Neural cell (in vitro differentiated cells): ENCODE measurements at regions not wholly inside any gene's neighbourhood (a gene's known extent, or its start where the extent isn't known, plus 50 kb on each side); places are given as distances from the start of the nearest gene placed in this dataset.

Experiments used
- CTCF ChIP-seq: fragments of 450-650 bp; IDR thresholded peaks from 2 replicates; pipeline ENCODE4 v1.5.1; 2014; ENCODE audit warnings: antibody characterized with exemption, mild to moderate bottlenecking, moderate library complexity; ENCODE audit not compliant: poor library complexity, severe bottlenecking
- EP300 ChIP-seq: fragments of 450-650 bp; conservative IDR thresholded peaks from 2 replicates; pipeline ENCODE4 v1.6.1; 2014; ENCODE audit warnings: antibody characterized with exemption, mild to moderate bottlenecking, moderate library complexity; ENCODE audit not compliant: poor library complexity, severe bottlenecking
- EZH2 ChIP-seq: fragments of 200-600, 300-800 bp; shearing (Covaris generic), sonication (generic); IDR thresholded peaks from 2 replicates; pipeline ENCODE4 v1.6.1; 2014; ENCODE audit warnings: antibody characterized with exemption, low read length, borderline replicate concordance, mild to moderate bottlenecking; ENCODE audit not compliant: insufficient read depth, poor library complexity, severe bottlenecking
- POLR2AphosphoS5 ChIP-seq: IDR thresholded peaks from 2 replicates; pipeline ENCODE4 v1.6.1; 2012
- RAD21 ChIP-seq: fragments of 450-650 bp; conservative IDR thresholded peaks from 2 replicates; pipeline ENCODE4 v1.6.1; 2014; ENCODE audit warnings: antibody characterized with exemption, mild to moderate bottlenecking, moderate library complexity
- REST ChIP-seq: IDR thresholded peaks from 2 replicates; pipeline ENCODE4 v1.6.1; 2012; ENCODE audit warnings: borderline replicate concordance
- SMC3 ChIP-seq: fragments of 450-650 bp; conservative IDR thresholded peaks from 2 replicates; pipeline ENCODE4 v1.6.1; 2014; ENCODE audit warnings: antibody characterized with exemption, mild to moderate bottlenecking, moderate library complexity; ENCODE audit not compliant: poor library complexity
- TAF1 ChIP-seq: IDR thresholded peaks from 2 replicates; pipeline ENCODE4 v1.6.1; 2012; ENCODE audit warnings: low read depth

- TF ChIP-seq SMC3 (no peak), POLR2AphosphoS5 (no peak), CTCF (no peak), EZH2 (no peak), EP300 (no peak), RAD21 (no peak), TAF1 (no peak), REST (no peak)
These were observed 245.5 kb upstream of the ZNF521 start for GRCh38 chr18:25597476-25597875.
